ENCODE measurements at regions not wholly inside any gene's neighbourhood (a gene's known extent, or its start where the extent isn't known, plus 50 kb on each side); places are given as distances from the start of the nearest gene placed in this dataset.

DNA sequence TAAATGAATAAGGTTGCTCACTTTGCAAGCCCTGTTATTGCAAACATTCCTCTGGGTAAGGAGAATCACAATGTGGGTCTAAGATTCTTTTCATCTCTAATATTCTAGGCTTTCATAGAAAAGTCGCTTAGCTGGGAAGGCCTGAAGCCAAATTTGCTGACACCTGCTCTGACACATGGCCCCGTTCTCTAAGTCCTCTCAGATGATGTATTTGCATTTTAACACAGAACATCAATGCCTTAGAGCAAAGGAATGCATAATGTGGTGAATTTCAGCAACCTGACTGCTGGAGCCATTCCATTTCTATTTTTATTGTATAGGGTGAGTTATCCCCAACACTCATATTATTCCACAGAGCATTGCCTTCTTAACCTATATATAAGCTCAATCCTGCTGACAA lies 682.1 kb upstream of the NRP1 start:
- no peak for TF ChIP-seq POLR2A (IDR thresholded peaks at IDR 0.05)
- TF ChIP-seq, protein P1, sequence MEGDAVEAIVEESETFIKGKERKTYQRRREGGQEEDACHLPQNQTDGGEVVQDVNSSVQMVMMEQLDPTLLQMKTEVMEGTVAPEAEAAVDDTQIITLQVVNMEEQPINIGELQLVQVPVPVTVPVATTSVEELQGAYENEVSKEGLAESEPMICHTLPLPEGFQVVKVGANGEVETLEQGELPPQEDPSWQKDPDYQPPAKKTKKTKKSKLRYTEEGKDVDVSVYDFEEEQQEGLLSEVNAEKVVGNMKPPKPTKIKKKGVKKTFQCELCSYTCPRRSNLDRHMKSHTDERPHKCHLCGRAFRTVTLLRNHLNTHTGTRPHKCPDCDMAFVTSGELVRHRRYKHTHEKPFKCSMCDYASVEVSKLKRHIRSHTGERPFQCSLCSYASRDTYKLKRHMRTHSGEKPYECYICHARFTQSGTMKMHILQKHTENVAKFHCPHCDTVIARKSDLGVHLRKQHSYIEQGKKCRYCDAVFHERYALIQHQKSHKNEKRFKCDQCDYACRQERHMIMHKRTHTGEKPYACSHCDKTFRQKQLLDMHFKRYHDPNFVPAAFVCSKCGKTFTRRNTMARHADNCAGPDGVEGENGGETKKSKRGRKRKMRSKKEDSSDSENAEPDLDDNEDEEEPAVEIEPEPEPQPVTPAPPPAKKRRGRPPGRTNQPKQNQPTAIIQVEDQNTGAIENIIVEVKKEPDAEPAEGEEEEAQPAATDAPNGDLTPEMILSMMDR (IDR thresholded peaks at IDR 0.05), result no peak
